Right cardiac atrium (tissue), 5 donors: ENCODE measurements at regions not wholly inside any gene's neighbourhood (a gene's known extent, or its start where the extent isn't known, plus 50 kb on each side); places are given as distances from the start of the nearest gene placed in this dataset.

ENCODE experiments used
- ATAC-seq, 2 donors: fragments of 200-7000 bp; cut with Tn5 transposase; one replicate each; pipeline versions ENCODE4 v1.8.0 to v1.9.1; 2020; ENCODE audit warnings: moderate library complexity in 2 of 2, mild to moderate bottlenecking in 1 of 2
- DNase-seq, 3 donors: peaks; one replicate each; pipeline ENCODE4 v3.0.0-alpha.2; 2020
- H3K27ac ChIP-seq: one replicate; pipeline ENCODE4 v1.5.1; 2013; ENCODE audit warnings: mild to moderate bottlenecking, low read length, control low read depth, moderate library complexity
- H3K27me3 ChIP-seq: one replicate; pipeline ENCODE4 v1.6.1; 2013; ENCODE audit not compliant: control insufficient read depth, insufficient read depth
- H3K4me1 ChIP-seq: one replicate; pipeline ENCODE4 v1.6.1; 2013; ENCODE audit warnings: low read length; ENCODE audit not compliant: control insufficient read depth, insufficient read depth
- H3K4me3 ChIP-seq: one replicate; pipeline ENCODE4 v1.5.1; 2013; ENCODE audit warnings: low read length, control low read depth
- H3K9me3 ChIP-seq: one replicate; pipeline ENCODE4 v1.6.1; 2013; ENCODE audit warnings: low read length; ENCODE audit not compliant: control insufficient read depth
- WGBS: extraction: QIAGEN DNeasy Blood & Tissue Kit; methylation state at CpG from one replicate; pipeline ENCODE4 v1.1.7; 2013; 5-methylcytosine and 5-hydroxymethylcytosine counted together
- intact Hi-C, 4 donors: fragments of 100-400 bp; cut with DNase I; formaldehyde crosslinking; loops; one replicate each; pipeline versions ENCODE4 v1.11.0 to v1.14.0; 2022 to 2023
- donor health status: healthy with polysubstance abuse.
- donor health status: DM: no; HTN: yes; CAD: no.
- donor health status: DM: no; HTN: no; CAD: no.
- donor health status: DM: no; HTN: yes; CAD: no; lungs with severe emphysema.
- donor health status: DM: yes; HTN: yes; CAD: no.

DNA sequence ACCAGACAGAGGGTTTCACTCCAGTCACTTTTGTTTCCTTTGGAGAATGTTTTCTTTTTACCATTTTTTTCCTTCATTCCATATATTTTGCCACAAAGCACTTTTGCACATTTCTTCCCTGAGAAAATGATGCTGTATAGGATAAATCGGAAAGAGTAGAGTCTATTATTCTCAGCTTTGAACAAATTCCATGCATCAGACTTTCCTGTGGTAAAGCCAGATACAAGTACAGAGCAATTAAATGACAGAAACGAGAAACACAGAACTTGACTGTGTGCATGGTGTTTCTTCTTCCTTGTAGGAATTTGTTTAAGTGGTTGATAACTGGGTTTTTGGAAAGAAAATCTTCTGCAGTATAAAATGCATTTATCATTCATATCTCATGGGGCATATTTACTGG is 107.4 kb upstream of the CSNK1A1L start:
- Histone ChIP-seq H3K27ac (no peak overlapping the region), H3K4me3 (no peak overlapping the region), H3K9me3 (no peaks in the 10 kb centered on the region), H3K4me1 (no peaks in the 10 kb centered on the region), H3K27me3 (no peaks in the 10 kb centered on the region)
- WGBS = 55% methylated on average over 2 of the region's 2 CpGs
- DNase-seq (no peak), ATAC-seq (no peak)
- intact Hi-C loops = no loop called here

- Histone ChIP-seq H3K4me1 (no peaks in the 10 kb centered on the region), H3K27ac (no peak overlapping the region), H3K4me3 (no peak overlapping the region), H3K27me3 (no peaks in the 10 kb centered on the region), H3K9me3 (no peaks in the 10 kb centered on the region)
- DNase-seq = no peak
- intact Hi-C loops = no loop called here
- ATAC-seq = no peak
- WGBS = 85% methylated on average over 7 of the region's 7 CpGs
Measured at GRCh38 chr13:37211487-37211886, 106.0 kb upstream of the CSNK1A1L start.

GRCh38 chr13:37209621-37210580 is 104.4 kb upstream of the CSNK1A1L start:
- 75% methylated on average over 4 of the region's 4 CpGs for WGBS
- intact Hi-C loops = no loop called here
- DNase-seq = no peak
- no peak overlapping the region for H3K27ac ChIP-seq
- H3K4me3 ChIP-seq = no peak overlapping the region
- H3K27me3 ChIP-seq = no peaks in the 10 kb centered on the region
- no peak for ATAC-seq
- no peaks in the 10 kb centered on the region for H3K4me1 ChIP-seq
- no peaks in the 10 kb centered on the region for H3K9me3 ChIP-seq

DNA sequence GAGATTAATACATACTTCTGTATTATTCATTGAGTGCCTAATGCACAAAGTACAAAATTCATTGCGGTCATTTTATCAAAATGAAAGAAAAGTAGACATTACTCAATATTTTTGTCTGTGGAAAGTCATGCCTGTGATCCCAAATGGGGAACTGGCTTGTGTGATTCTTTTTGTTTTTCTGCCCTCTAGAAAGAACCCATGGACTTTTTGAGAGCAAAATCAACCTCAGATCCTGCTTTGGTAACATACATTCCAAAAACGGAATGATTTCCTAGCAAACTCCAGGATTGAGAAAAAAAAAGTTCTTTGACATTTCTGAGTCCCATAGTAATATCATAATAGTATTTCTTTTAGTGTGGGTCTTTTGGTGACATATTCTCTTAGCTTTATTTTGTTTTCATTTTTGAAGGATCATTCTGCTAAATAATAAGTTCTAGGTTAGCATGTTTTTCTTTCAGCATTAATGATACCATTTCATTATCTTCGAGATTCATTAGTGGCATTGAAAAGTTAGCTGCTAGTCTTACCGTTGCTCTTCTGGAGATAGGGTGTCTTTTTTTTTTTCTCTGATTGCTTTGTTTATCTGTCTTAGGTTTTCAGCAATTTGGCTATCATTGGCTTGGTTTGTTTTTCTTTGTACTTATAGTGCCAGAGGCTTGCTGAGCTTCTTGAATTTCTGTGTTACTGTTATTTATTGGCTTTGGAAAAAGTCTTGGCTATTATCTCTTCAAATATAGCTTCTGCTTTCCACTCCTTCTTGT is 102.4 kb upstream of the CSNK1A1L start:
- H3K27ac ChIP-seq = no peak overlapping the region
- no peaks in the 10 kb centered on the region for H3K9me3 ChIP-seq
- H3K4me3 ChIP-seq = no peak overlapping the region
- intact Hi-C loops = no loop called here
- no peaks in the 10 kb centered on the region for H3K4me1 ChIP-seq
- H3K27me3 ChIP-seq = no peaks in the 10 kb centered on the region
- 39% methylated on average over 4 of the region's 4 CpGs for WGBS
- no peak for ATAC-seq
- DNase-seq = no peak

- Histone ChIP-seq H3K27me3 (no peaks in the 10 kb centered on the region), H3K4me3 (no peak overlapping the region), H3K4me1 (no peaks in the 10 kb centered on the region), H3K9me3 (no peaks in the 10 kb centered on the region), H3K27ac (no peak overlapping the region)
- no peak for DNase-seq
- intact Hi-C loops = no loop called here
- 92% methylated on average over 2 of the region's 2 CpGs for WGBS
- no peak for ATAC-seq
Measured at GRCh38 chr13:37202264-37202663, 96.8 kb upstream of the CSNK1A1L start.

DNA sequence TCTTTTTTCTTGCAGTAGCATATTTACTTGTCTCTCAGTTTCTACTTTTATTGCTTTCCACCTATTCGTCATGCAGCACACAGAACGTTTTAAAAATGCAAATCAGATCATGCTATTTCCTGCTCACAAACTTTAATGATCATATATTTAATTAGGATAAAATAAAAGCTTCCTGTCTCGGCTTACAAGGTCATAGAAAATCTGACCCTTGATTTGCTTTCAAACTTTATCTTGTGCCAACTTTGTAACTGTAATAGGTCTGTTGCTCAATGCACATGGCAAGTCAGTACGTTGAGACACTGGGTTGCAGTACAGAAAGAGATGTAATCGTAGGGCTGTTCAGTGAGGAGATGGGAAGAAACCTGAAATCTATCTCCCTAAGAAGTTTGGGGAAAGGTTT is 95.6 kb upstream of the CSNK1A1L start:
- 71% methylated on average over 5 of the region's 5 CpGs for WGBS
- intact Hi-C loops = no loop called here
- Histone ChIP-seq H3K9me3 (no peaks in the 10 kb centered on the region), H3K4me3 (no peak overlapping the region), H3K27me3 (no peaks in the 10 kb centered on the region), H3K27ac (no peak overlapping the region), H3K4me1 (no peaks in the 10 kb centered on the region)
- DNase-seq = no peak
- ATAC-seq = no peak

DNA sequence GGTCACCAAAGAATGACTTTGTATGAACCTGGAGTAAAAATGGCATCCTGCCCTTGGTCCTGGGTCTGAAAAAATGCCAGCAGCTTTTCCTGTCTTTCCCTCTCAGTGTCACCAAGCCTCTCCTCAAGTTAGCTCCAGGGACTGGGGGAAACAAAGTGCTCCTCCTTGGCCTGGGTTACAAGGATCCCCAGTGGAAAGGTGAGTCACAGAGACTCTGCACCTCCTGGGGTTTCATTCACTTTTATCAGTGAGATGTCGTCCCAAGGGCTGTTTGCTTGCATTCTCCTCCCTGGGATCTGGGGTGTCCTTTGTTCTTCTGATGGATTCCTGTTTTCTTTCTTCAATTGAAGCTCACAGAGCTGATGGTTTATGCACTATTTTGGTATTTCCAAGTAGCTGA is 93.2 kb upstream of the CSNK1A1L start:
- Histone ChIP-seq H3K4me3 (no peak overlapping the region), H3K9me3 (no peaks in the 10 kb centered on the region), H3K27me3 (no peaks in the 10 kb centered on the region), H3K4me1 (no peaks in the 10 kb centered on the region), H3K27ac (no peak overlapping the region)
- WGBS = 36% methylated on average over 1 of the region's 1 CpG
- ATAC-seq (no peak), DNase-seq (no peak)
- intact Hi-C loops = no loop called here

DNA sequence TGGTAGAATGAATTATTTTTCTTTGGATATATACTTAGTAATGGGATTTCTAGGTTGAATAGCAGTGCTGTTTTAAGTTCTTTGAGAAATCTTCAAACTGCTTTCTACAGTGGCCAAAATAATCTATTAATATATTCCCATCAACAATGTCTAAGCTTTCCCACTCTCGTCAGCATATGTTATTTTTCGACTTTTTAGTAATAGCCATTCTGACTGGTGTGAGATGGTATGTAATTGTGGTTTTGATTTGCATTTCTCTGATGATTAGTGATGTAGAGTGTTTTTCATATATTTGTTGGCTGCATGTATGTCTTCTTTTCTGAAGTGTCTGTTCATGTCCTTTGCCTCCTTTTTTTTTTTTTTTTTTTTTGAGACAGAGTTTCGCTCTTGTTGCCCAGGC is 90.2 kb upstream of the CSNK1A1L start:
- Histone ChIP-seq H3K4me1 (no peaks in the 10 kb centered on the region), H3K27ac (no peak overlapping the region), H3K9me3 (no peaks in the 10 kb centered on the region), H3K4me3 (no peak overlapping the region), H3K27me3 (no peaks in the 10 kb centered on the region)
- WGBS = 92% methylated on average over 3 of the region's 3 CpGs
- no peak for ATAC-seq
- intact Hi-C loops = no loop called here
- DNase-seq = no peak

DNA sequence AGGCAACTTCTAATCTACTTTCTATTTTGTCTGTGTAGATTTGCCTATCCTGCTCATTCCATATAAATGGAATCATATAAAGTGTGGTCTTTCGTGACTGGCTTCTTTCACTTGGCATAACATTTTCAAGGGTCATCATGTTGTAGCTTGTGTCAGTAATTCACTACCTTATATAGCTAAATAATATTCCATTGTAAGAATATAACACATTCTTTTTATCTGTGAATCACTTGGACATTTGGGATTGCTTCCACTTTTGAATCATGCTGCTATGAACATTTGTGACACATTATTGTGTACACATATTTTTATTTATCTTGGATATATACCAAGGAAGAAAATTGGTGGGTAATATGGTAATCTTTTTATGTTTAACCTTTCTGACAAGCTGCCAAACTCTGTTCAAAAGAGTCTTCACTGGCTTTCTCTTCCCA is 89.0 kb upstream of the CSNK1A1L start:
- ATAC-seq = no peak
- Histone ChIP-seq H3K4me1 (no peaks in the 10 kb centered on the region), H3K9me3 (no peaks in the 10 kb centered on the region), H3K4me3 (no peak overlapping the region), H3K27ac (no peak overlapping the region), H3K27me3 (no peaks in the 10 kb centered on the region)
- WGBS = 58% methylated on average over 1 of the region's 1 CpG
- DNase-seq = no peak
- intact Hi-C loops = no loop called here

DNA sequence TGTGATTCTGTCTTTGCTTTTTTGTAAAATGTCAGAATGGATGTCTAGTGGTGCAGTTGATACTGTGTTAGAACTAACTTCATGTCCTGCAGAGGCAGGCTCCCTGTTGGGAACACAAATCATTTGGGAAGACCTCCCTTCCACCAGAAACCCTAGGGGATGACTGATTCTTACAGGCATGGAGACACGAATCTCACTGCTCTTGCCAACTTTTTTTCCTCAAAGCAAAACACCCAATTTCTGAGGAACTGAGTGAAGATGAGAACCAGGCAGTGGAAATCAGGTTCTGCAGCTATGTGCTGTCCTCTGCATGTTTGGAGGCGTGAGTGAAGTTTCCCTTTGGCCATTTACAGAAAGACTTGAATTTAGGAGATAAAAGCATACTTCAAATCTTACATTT is 87.5 kb upstream of the CSNK1A1L start:
- no peaks in the 10 kb centered on the region for H3K27me3 ChIP-seq
- no peak overlapping the region for H3K4me3 ChIP-seq
- no peak overlapping the region for H3K27ac ChIP-seq
- 21% methylated on average over 2 of the region's 2 CpGs for WGBS
- H3K9me3 ChIP-seq = no peaks in the 10 kb centered on the region
- DNase-seq (no peak), ATAC-seq (no peak)
- intact Hi-C loops = no loop called here
- no peaks in the 10 kb centered on the region for H3K4me1 ChIP-seq

DNA sequence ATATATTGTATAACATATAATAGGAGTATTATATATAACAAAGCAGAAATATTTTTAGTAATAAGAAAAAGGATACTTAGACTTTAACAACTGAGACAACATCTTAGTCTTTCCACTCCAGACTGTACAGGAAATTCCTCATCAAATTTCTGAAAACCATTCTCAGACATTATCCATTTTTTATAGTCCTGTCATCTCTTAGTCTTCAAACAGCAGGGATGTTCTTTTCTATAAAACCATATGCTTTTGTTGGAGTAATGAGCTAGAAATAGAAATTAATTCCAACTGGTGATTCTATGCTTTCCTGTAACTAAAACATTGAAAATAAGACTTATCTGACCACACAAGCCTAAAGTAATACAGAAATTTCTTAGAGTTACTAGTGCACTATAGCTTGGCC is 82.2 kb upstream of the CSNK1A1L start:
- H3K27ac ChIP-seq = no peak overlapping the region
- intact Hi-C loops = no loop called here
- H3K4me3 ChIP-seq = no peak overlapping the region
- ATAC-seq (no peak), DNase-seq (no peak)
- no peaks in the 10 kb centered on the region for H3K27me3 ChIP-seq
- H3K9me3 ChIP-seq = no peaks in the 10 kb centered on the region
- no peaks in the 10 kb centered on the region for H3K4me1 ChIP-seq
